ENCODE measurements at regions not wholly inside any gene's neighbourhood (a gene's known extent, or its start where the extent isn't known, plus 50 kb on each side); places are given as distances from the start of the nearest gene placed in this dataset.
"Not testable (repeated sequence)": the region's sequence is repeated elsewhere in the genome, so short reads cannot be mapped to it uniquely, and the experiment has no call there.

- no peak for DNase-seq
Observed at GRCh38 chr16:65825191-65825856, 541.2 kb upstream of the CDH5 start.

GRCh38 chr16:65822148-65822547 is 544.3 kb upstream of the CDH5 start:
- no peak for DNase-seq

GRCh38 chr16:65819136-65819898 is 547.2 kb upstream of the CDH5 start:
- no peak for DNase-seq

DNA sequence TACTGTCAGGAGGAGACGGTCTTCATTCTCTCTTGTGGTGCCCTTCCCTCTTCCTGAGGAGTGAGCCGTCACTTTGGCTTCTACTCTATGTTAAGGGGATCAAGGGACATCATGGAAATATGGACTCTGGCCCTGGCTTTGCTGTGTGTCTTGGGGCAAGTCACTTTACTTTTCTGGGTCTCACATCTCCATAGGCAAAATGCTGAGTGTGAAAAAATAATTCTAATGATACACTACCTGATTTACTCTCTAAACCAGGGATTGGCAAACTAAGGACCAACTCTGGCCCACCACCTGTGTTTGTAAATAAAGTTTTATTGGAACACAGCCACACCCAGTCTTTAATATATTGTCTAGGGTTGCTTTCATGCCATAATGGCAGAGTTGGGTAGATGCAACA is 548.7 kb upstream of the CDH5 start:
- DNase-seq: no peak

GRCh38 chr16:65817066-65817465 is 549.4 kb upstream of the CDH5 start:
- DNase-seq: no peak

- no peak for DNase-seq
Observed at GRCh38 chr16:65816556-65816955, 549.9 kb upstream of the CDH5 start.

GRCh38 chr16:65815707-65816106 is 550.8 kb upstream of the CDH5 start:
- DNase-seq: no peak

GRCh38 chr16:65813879-65814278 is 552.6 kb upstream of the CDH5 start:
- DNase-seq: not testable (repeated sequence)

- DNase-seq: peak; percentile 34
Observed at GRCh38 chr16:65809627-65810026, 556.9 kb upstream of the CDH5 start.

DNA sequence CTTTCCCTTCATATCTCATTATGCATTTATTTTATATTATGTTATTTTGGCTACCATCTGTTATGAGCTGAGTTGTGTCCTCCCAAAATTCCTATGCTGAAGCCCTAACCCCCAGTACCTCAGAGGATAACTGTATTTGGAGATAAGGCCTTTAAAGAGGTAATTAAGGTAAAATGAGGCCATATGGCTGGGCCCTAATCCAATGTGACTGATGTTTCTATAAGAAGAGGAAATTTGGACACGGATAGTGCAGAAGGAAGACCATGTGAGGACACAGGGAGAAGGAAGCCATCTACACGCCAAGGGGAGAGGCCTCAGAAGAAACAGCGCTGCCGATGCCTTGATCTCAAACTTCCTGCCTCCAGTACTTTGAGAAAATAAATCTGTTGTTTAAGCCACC is 557.7 kb upstream of the CDH5 start:
- DNase-seq: peak; percentile 93

DNA sequence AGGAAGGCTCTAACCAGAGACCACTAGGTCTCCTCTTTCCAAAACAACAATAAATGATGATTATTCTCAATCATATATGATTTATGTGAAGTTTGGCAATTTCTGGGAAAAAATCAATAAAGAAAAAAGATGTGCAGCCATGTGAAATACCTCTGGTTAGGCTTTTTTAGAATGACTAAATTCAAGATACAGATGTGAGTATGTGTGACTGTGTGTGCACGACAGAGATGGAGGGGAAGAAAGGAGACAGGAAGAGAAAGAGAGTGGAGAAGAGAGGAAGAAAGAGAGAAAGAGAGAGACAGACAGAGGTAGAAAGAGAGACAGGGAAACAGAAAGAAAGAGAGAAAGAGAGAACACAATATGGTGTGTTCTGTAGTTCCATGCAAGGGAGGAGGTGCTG is 558.6 kb upstream of the CDH5 start:
- no peak for DNase-seq

DNA sequence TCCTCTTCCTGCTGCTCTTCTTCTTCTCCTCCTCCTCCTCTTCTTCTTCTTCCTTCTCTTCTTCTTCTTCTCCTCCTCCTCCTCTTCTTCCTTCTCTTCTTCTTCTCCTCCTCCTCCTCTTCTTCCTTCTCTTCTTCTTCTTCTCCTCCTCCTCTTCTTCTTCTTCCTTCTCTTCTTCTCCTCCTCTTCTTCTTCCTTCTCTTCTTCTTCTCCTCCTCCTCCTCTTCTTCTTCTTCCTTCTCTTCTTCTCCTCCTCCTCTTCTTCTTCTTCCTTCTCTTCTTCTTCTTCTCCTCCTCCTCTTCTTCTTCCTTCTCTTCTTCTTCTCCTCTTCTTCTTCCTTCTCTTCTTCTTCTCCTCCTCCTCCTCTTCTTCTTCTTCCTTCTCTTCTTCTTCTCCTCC is 560.8 kb upstream of the CDH5 start:
- DNase-seq: not testable (repeated sequence)

DNA sequence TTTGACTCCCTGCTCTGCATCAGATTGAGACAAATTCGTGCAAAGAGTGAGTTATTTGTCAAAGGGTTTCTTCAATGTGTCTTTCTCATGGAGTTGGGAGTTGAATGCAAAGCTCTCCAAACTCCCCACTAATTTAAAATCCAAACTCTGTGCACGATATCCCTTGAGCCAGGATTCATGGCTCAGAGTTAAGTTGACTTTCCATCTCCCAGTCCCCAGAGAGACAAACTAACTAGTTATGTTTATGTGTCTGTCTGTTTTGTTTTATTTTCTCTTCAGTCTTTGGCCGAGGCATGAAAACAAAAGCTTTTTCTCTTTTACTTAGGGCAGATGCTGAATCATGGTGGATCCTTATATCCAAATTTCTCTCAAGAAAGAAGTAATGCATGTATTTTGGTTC is 570.0 kb upstream of the CDH5 start:
- DNase-seq: no peak

GRCh38 chr16:65794973-65795372 is 571.5 kb upstream of the CDH5 start:
- no peak for DNase-seq

GRCh38 chr16:65793781-65794180 is 572.7 kb upstream of the CDH5 start:
- no peak for DNase-seq

- no peak for DNase-seq
Observed at GRCh38 chr16:65790768-65791167, 575.7 kb upstream of the CDH5 start.

DNA sequence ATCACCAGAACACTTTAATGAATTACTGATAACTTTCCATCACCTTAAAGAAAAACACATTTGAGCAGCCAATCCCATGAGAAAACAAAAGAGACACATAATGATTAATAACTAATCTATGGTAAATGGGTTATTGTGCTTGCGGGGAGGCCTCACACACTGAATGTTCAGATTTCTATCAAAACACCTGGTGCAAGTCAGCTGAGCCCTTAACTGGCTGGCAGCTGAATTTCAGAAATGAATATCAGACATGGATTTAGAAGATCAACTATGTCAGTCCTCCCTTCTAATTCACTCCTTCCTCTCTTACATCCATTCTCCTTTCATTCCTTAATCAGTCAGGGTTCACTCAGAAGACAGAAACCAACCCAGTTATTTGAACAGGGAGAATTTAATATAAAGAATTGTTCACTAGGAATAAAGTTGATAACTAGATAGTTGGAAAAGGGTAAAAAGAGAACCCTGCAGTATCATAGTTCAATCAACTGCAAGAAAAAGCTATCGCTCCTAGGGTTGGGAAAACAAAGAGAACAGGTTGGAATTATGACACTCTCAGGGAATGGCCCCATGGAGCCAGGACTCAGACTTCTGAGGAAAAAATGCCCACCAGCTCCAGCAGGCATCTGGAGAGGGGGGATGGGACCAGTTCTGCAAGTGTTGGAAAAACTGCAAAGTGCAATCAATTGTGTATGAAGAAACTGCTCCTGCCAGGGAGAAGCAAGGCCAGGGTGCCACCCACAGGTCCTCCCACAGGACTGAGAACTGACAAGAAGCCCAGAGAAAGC is 577.1 kb upstream of the CDH5 start:
- no peak for DNase-seq

DNA sequence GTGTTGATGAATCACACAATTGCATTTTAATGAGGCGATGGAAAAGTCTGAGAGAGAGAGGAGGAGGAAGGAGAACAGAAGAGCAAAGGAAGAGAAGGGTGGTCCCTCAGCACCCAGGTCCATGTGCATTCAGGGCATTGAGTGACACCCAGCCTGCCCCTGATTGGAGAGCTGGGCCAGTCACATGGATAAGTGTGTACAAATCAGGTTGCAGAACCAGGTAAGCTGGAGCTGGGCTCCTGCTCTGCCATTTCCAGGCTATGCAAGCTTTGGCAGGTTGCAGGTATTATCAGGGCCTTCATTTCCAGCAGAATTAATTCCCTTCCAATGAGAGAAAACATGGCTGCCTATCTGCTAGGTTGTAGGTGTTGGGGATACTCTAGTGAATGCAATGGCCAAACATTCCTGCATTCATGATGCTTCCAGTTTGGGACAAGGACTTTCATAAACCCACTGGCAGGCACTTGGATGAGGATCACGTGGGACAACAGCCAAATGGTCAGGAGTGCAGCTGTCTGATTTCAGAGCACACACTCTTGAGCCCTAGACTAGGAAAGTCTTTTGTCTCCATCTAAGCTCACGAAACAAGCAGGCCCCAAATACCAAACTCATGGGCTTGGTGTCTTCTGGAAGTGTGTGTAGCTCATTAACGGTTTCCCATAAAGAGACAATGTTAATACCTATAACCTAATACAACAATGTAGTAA is 577.9 kb upstream of the CDH5 start:
- no peak for DNase-seq

DNA sequence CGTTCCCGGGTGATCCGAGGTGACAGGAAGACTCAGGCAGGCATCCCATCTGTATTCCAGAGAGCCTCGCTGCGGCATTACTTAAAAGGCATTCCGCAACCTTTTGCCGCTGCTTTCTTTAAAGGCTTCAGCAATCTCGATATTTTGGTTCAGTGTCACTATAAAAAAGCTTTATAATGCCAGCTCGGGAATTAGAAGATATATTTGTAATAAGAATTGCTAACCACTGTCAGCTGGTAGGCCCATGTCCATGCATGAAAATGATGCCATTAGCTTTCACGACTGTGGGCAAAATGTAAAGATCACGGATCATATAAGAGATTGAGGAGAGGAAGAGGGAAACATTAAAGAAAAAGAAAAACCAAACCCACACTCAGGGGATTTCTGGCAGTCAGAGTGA is 578.6 kb upstream of the CDH5 start:
- DNase-seq: no peak

DNA sequence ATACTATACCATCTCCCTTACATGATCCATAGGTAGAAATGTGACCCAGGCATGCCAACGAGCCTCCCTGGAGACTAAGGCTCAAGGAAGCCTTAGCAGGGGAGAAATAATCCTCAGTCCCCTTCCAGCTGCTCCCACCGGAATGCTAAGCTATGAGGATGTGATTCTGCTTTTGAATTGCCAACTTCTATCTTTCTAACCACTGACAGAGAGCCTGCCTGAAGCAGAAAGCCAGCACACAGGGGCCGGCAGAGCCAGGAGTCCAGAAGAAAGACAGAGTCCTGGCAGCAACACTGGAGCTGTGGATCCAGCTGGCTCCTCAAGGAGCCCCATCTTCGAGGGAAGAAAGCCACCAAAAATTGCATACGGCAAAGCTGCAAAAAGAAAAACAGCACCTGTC is 579.6 kb upstream of the CDH5 start:
- peak; percentile 57 for DNase-seq

GRCh38 chr16:65783709-65784474 is 582.6 kb upstream of the CDH5 start:
- no peak for DNase-seq
